Uterus (tissue), 3 donors: ENCODE measurements at regions not wholly inside any gene's neighbourhood (a gene's known extent, or its start where the extent isn't known, plus 50 kb on each side); places are given as distances from the start of the nearest gene placed in this dataset.

Experiments
- DNase-seq, 2 donors: peaks; one replicate each; pipeline ENCODE4 v3.0.0-alpha.2; 2019 to 2020
- H3K27ac ChIP-seq, 2 donors: fragments of 200-600 bp; sonication (generic); 1 replicate in 1 of 2; 2 replicates in 1 of 2; pipeline ENCODE4 v1.5.1; 2016 to 2018
- H3K27me3 ChIP-seq, 2 donors: fragments of 200-600 bp; sonication (generic); one replicate each; pipeline ENCODE4 v1.5.1; 2018 to 2019; ENCODE audit warnings: control low read depth in 1 of 2
- H3K36me3 ChIP-seq, 2 donors: fragments of 200-600 bp; sonication (generic); one replicate each; pipeline ENCODE4 v1.5.1; 2019; ENCODE audit warnings: control low read depth in 1 of 2
- H3K4me1 ChIP-seq, 2 donors: fragments of 200-600 bp; sonication (generic); one replicate each; pipeline ENCODE4 v1.5.1; 2018 to 2019; ENCODE audit warnings: control low read depth in 1 of 2
- H3K4me3 ChIP-seq, 2 donors: fragments of 200-600 bp; sonication (generic); 1 replicate in 1 of 2; 2 replicates in 1 of 2; pipeline ENCODE4 v1.5.1; 2018 to 2019; ENCODE audit warnings: mild to moderate bottlenecking in 1 of 2
- H3K9me3 ChIP-seq, 2 donors: fragments of 200-600 bp; sonication (generic); one replicate each; pipeline ENCODE4 v1.5.1; 2019; ENCODE audit warnings: control low read depth in 1 of 2
- POLR2A ChIP-seq, 2 donors: fragments of 450-650 bp; IDR thresholded peaks; one replicate each; pipeline ENCODE4 v1.6.1; 2016; ENCODE audit warnings: antibody characterized with exemption in 2 of 2, mild to moderate bottlenecking in 1 of 2, moderate library complexity in 1 of 2
- intact Hi-C: fragments of 100-400 bp; cut with DNase I; formaldehyde crosslinking; loops from one replicate; pipeline ENCODE4 v1.15.1; 2023; ENCODE audit warnings: low total_unique reads
- TF ChIP-seq, protein P1 (sequence below), 4 experiments: fragments of 200-600 bp in 2 of 4; fragments of 450-650 bp in 2 of 4; sonication (generic) in 2 of 4; IDR thresholded peaks; one replicate each; pipeline ENCODE4 v1.5.1; 2016 to 2019; ENCODE audit warnings: antibody characterized with exemption in 4 of 4, mild to moderate bottlenecking in 2 of 4, moderate library complexity in 1 of 4
- donor health status: DM: yes; HTN: yes; CAD: no.

DNA sequence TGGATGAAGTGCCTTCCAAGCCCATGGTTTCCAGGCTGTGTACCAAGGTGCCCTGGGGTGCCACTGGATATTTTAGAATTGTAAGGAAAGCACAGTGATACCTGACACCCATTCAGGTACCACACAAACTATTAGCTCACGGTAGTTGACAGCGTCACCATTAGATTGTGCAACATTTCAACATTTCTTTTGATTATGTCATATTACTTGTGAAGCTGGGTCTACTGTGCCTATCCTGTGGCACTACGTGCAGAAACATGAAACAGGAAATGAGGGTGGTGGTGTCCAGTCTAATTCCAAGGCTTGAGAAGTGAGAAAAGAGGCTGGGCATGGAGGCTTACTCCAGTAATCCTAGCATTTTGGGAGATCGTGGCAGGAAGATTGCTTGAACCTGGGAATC lies 75.5 kb upstream of the CPM start:
- no peak for TF ChIP-seq POLR2A (IDR thresholded peaks at IDR 0.05)
- TF ChIP-seq, protein P1, sequence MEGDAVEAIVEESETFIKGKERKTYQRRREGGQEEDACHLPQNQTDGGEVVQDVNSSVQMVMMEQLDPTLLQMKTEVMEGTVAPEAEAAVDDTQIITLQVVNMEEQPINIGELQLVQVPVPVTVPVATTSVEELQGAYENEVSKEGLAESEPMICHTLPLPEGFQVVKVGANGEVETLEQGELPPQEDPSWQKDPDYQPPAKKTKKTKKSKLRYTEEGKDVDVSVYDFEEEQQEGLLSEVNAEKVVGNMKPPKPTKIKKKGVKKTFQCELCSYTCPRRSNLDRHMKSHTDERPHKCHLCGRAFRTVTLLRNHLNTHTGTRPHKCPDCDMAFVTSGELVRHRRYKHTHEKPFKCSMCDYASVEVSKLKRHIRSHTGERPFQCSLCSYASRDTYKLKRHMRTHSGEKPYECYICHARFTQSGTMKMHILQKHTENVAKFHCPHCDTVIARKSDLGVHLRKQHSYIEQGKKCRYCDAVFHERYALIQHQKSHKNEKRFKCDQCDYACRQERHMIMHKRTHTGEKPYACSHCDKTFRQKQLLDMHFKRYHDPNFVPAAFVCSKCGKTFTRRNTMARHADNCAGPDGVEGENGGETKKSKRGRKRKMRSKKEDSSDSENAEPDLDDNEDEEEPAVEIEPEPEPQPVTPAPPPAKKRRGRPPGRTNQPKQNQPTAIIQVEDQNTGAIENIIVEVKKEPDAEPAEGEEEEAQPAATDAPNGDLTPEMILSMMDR (IDR thresholded peaks at IDR 0.05): no peak
- H3K4me3 ChIP-seq: no peak overlapping the region
- no peaks in the 10 kb centered on the region for H3K36me3 ChIP-seq
- DNase-seq: no peak
- no peak overlapping the region for H3K27ac ChIP-seq
- no peaks in the 10 kb centered on the region for H3K4me1 ChIP-seq
- H3K27me3 ChIP-seq: no peaks in the 10 kb centered on the region
- intact Hi-C loops: no loop called here
- H3K9me3 ChIP-seq: no peaks in the 10 kb centered on the region

DNA sequence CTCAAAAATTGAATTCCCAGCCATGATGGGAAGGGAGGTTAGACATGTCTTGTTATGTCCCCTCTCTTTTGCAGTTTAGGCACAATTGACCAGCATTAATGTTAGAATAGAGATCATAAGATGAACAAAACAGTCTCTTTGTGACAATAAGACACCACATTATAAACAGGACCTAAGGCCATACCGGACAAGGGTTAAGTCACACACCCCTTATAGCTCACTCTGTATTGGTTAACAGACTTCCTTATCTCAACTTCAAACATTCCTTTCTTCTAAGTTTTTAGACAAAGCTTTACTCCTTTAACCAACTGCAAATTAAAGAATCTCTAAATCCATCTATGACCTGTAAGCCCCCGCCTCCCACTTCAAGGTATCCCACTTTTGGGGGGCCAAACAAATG lies 81.1 kb upstream of the CPM start:
- no peak for DNase-seq
- H3K9me3 ChIP-seq: no peaks in the 10 kb centered on the region
- no peaks in the 10 kb centered on the region for H3K36me3 ChIP-seq
- no peaks in the 10 kb centered on the region for H3K27me3 ChIP-seq
- TF ChIP-seq, protein P1 (IDR thresholded peaks at IDR 0.05): no peak
- no peak for TF ChIP-seq POLR2A (IDR thresholded peaks at IDR 0.05)
- no peak overlapping the region for H3K4me3 ChIP-seq
- intact Hi-C loops: no loop called here
- H3K27ac ChIP-seq: no peak overlapping the region
- no peaks in the 10 kb centered on the region for H3K4me1 ChIP-seq

DNA sequence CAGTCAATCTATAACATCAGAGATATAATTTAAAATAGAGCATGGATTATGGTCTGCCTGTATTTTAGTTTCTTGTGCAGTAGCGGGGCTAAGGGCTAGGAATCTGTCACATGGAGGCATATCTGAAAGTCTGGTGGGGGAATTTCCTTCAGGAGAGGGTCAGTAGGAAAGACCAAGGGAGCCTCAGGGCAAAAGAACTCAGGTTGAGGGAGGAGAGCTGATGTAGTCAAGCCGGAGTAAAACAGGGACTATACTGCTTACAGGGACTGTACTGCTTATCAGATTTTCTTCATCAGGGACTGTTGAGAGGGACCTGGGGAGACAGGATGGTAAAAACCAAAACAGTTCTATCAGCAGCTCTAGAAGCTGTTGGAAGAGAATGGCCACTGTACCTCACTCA lies 82.0 kb upstream of the CPM start:
- Histone ChIP-seq H3K36me3 (no peaks in the 10 kb centered on the region), H3K27ac (no peak overlapping the region), H3K27me3 (no peaks in the 10 kb centered on the region), H3K4me3 (no peak overlapping the region), H3K4me1 (no peaks in the 10 kb centered on the region), H3K9me3 (no peaks in the 10 kb centered on the region)
- no peak for DNase-seq
- TF ChIP-seq POLR2A (IDR thresholded peaks at IDR 0.05): no peak
- TF ChIP-seq, protein P1 (IDR thresholded peaks at IDR 0.05): no peak
- intact Hi-C loops: no loop called here

DNA sequence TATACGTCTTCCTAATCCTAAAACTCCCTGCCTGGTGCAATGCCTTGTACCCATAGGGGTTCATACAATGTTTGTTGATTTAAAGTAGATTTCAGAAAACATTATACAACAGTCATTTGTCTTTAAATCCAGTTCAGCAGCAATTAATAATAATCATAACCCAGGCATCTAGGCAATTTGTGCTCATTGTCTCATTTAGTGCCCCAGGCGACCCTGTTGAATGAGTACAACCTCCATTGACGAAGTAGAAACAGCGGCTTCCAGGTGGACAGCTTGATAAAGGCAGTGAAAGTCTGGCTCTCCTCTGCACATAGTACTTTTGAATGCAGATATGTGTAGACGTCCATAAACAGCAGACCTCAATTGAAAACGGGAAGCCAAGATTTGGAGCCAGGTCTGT lies 82.9 kb upstream of the CPM start:
- H3K27ac ChIP-seq: no peak overlapping the region
- no peak for TF ChIP-seq POLR2A (IDR thresholded peaks at IDR 0.05)
- TF ChIP-seq, protein P1 (IDR thresholded peaks at IDR 0.05): no peak
- H3K9me3 ChIP-seq: no peaks in the 10 kb centered on the region
- intact Hi-C loops: no loop called here
- no peak overlapping the region for H3K4me3 ChIP-seq
- H3K4me1 ChIP-seq: no peaks in the 10 kb centered on the region
- H3K36me3 ChIP-seq: no peaks in the 10 kb centered on the region
- H3K27me3 ChIP-seq: no peaks in the 10 kb centered on the region
- DNase-seq: no peak

DNA sequence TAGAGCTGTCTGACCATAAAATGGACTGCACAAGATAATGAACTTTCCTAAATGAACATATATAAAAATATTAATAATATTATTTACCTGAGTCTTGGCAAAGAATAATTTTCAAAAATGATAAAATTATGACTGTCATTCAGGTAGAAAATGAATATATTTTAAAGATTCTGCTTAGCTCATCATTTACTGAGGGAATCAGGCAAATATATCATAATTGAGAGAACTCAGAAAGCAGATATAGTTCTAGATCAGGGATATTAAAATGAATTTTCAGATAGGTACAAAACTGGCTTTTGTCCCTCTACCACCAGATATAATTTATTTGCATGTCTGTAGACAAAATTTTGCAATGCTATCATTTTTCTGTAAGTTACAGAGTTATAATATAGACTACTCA lies 86.1 kb upstream of the CPM start:
- intact Hi-C loops: no loop called here
- Histone ChIP-seq H3K27me3 (no peaks in the 10 kb centered on the region), H3K4me3 (no peak overlapping the region), H3K36me3 (no peaks in the 10 kb centered on the region), H3K9me3 (no peaks in the 10 kb centered on the region), H3K4me1 (no peaks in the 10 kb centered on the region), H3K27ac (no peak overlapping the region)
- no peak for DNase-seq
- TF ChIP-seq POLR2A (IDR thresholded peaks at IDR 0.05): no peak
- TF ChIP-seq, protein P1 (IDR thresholded peaks at IDR 0.05): no peak
